GM23338 (cell line): ENCODE measurements at regions not wholly inside any gene's neighbourhood (a gene's known extent, or its start where the extent isn't known, plus 50 kb on each side); places are given as distances from the start of the nearest gene placed in this dataset.

Experiments used
- ATAC-seq: fragments of 200-7000 bp; cut with Tn5 transposase; 3 replicates; pipeline ENCODE4 v1.9.1; 2020
- DNase-seq: peaks from one replicate; pipeline ENCODE4 v3.0.0-alpha.2; 2015; ENCODE audit warnings: low spot score
- H2AFZ ChIP-seq: fragments of 200-600 bp; sonication (generic); 2 replicates; pipeline ENCODE4 v1.8.0; 2016; ENCODE audit warnings: antibody characterized with exemption, mild to moderate bottlenecking, moderate library complexity
- H3F3A ChIP-seq: fragments of 200-600 bp; sonication (generic); replicated peaks from 2 replicates; pipeline ENCODE4 v1.8.0; 2017; ENCODE audit warnings: antibody characterized with exemption, mixed run types, low read depth
- H3K27ac ChIP-seq: fragments of 200-600 bp; sonication (generic); 2 replicates; pipeline ENCODE4 v1.6.1; 2016; ENCODE audit warnings: low read depth
- H3K27me3 ChIP-seq: fragments of 200-600 bp; sonication (generic); 2 replicates; pipeline ENCODE4 v1.8.0; 2016; ENCODE audit warnings: mild to moderate bottlenecking, mixed run types, moderate library complexity; ENCODE audit not compliant: insufficient read depth
- H3K36me3 ChIP-seq: fragments of 200-600 bp; sonication (generic); 2 replicates; pipeline ENCODE4 v1.8.0; 2016; ENCODE audit warnings: mild to moderate bottlenecking; ENCODE audit not compliant: insufficient read depth
- H3K4me1 ChIP-seq: fragments of 200-600 bp; sonication (generic); 2 replicates; pipeline ENCODE4 v1.8.0; 2016; ENCODE audit warnings: mild to moderate bottlenecking, moderate library complexity; ENCODE audit not compliant: insufficient read depth
- H3K4me2 ChIP-seq: fragments of 200-600 bp; sonication (generic); 2 replicates; pipeline ENCODE4 v1.7.1; 2017; ENCODE audit warnings: mixed run types
- H3K4me3 ChIP-seq: fragments of 200-600 bp; sonication (generic); 2 replicates; pipeline ENCODE4 v1.6.1; 2016; ENCODE audit warnings: mixed run types
- H3K79me2 ChIP-seq: fragments of 200-600 bp; sonication (generic); replicated peaks from 2 replicates; pipeline ENCODE4 v1.8.0; 2017; ENCODE audit warnings: mild to moderate bottlenecking; ENCODE audit not compliant: insufficient read depth
- H3K9me2 ChIP-seq: fragments of 200-600 bp; sonication (generic); 2 replicates; pipeline ENCODE4 v1.8.0; 2017; ENCODE audit not compliant: insufficient read depth
- H4K20me1 ChIP-seq: fragments of 200-600 bp; sonication (generic); replicated peaks from 2 replicates; pipeline ENCODE4 v1.8.0; 2017; ENCODE audit warnings: mild to moderate bottlenecking; ENCODE audit not compliant: insufficient read depth
- H3K27ac Mint-ChIP-seq: 2 replicates; pipeline ENCODE4 v1.8.0; 2020; ENCODE audit warnings: inconsistent platforms, mild to moderate bottlenecking, moderate library complexity, mixed read lengths
- H3K27me3 Mint-ChIP-seq: 3 replicates; pipeline ENCODE4 v1.8.0; 2022; ENCODE audit warnings: low read depth, mild to moderate bottlenecking, moderate library complexity, mixed read lengths, inconsistent platforms; ENCODE audit not compliant: insufficient read depth, poor library complexity
- H3K36me3 Mint-ChIP-seq: 3 replicates; pipeline ENCODE4 v1.8.0; 2021; ENCODE audit warnings: low read depth, mild to moderate bottlenecking, inconsistent platforms, moderate library complexity, mixed read lengths
- H3K4me1 Mint-ChIP-seq: 3 replicates; pipeline ENCODE4 v1.8.0; 2020; ENCODE audit warnings: mild to moderate bottlenecking, inconsistent platforms, mixed read lengths
- H3K4me3 Mint-ChIP-seq: 3 replicates; pipeline ENCODE4 v1.8.0; 2021; ENCODE audit warnings: moderate library complexity, mild to moderate bottlenecking, inconsistent platforms, mixed read lengths
- H3K9me3 Mint-ChIP-seq: 3 replicates; pipeline ENCODE4 v1.8.0; 2020; ENCODE audit warnings: moderate library complexity, mild to moderate bottlenecking, inconsistent platforms, mixed read lengths
- CREB1 ChIP-seq: fragments of 250-450 bp; sonication (Bioruptor Pico); IDR thresholded peaks from 2 replicates; pipeline ENCODE4 v1.5.0; 2020; ENCODE audit warnings: low read depth, mild to moderate bottlenecking, moderate library complexity
- EZH2 ChIP-seq: fragments of 200-600 bp; sonication (generic); IDR thresholded peaks from one replicate; pipeline ENCODE4 v1.8.0; 2017; ENCODE audit warnings: antibody characterized with exemption, mild to moderate bottlenecking, low read depth; ENCODE audit not compliant: unreplicated experiment
- EZH2phosphoT487 ChIP-seq: fragments of 200-600 bp; sonication (generic); IDR thresholded peaks from one replicate; pipeline ENCODE4 v1.8.1; 2018; ENCODE audit warnings: antibody characterized with exemption; ENCODE audit not compliant: unreplicated experiment
- NANOG ChIP-seq: IDR thresholded peaks from 2 replicates; pipeline ENCODE4 v1.6.1; 2016; ENCODE audit warnings: antibody characterized with exemption, borderline replicate concordance
- REST ChIP-seq: IDR thresholded peaks from one replicate; pipeline ENCODE4 v1.6.1; 2018; ENCODE audit warnings: antibody characterized with exemption; ENCODE audit not compliant: unreplicated experiment
- STAT1 ChIP-seq: IDR thresholded peaks from one replicate; pipeline ENCODE4 v1.6.1; 2016; ENCODE audit warnings: antibody characterized with exemption; ENCODE audit not compliant: unreplicated experiment
- ZNF114 ChIP-seq: fragments of 250-450 bp; sonication (Bioruptor Pico); IDR thresholded peaks from 2 replicates; pipeline ENCODE4 v1.5.0; 2020; ENCODE audit warnings: mild to moderate bottlenecking, moderate library complexity
- TF ChIP-seq, protein P1 (sequence below): fragments of 250-450 bp; sonication (Bioruptor Pico); IDR thresholded peaks from 2 replicates; pipeline ENCODE4 v1.5.0; 2020; ENCODE audit warnings: mild to moderate bottlenecking, moderate library complexity

GRCh38 chr11:22476589-22476988 lies 138.4 kb downstream of the SLC17A6 start (continued):
- TF ChIP-seq, protein P1, sequence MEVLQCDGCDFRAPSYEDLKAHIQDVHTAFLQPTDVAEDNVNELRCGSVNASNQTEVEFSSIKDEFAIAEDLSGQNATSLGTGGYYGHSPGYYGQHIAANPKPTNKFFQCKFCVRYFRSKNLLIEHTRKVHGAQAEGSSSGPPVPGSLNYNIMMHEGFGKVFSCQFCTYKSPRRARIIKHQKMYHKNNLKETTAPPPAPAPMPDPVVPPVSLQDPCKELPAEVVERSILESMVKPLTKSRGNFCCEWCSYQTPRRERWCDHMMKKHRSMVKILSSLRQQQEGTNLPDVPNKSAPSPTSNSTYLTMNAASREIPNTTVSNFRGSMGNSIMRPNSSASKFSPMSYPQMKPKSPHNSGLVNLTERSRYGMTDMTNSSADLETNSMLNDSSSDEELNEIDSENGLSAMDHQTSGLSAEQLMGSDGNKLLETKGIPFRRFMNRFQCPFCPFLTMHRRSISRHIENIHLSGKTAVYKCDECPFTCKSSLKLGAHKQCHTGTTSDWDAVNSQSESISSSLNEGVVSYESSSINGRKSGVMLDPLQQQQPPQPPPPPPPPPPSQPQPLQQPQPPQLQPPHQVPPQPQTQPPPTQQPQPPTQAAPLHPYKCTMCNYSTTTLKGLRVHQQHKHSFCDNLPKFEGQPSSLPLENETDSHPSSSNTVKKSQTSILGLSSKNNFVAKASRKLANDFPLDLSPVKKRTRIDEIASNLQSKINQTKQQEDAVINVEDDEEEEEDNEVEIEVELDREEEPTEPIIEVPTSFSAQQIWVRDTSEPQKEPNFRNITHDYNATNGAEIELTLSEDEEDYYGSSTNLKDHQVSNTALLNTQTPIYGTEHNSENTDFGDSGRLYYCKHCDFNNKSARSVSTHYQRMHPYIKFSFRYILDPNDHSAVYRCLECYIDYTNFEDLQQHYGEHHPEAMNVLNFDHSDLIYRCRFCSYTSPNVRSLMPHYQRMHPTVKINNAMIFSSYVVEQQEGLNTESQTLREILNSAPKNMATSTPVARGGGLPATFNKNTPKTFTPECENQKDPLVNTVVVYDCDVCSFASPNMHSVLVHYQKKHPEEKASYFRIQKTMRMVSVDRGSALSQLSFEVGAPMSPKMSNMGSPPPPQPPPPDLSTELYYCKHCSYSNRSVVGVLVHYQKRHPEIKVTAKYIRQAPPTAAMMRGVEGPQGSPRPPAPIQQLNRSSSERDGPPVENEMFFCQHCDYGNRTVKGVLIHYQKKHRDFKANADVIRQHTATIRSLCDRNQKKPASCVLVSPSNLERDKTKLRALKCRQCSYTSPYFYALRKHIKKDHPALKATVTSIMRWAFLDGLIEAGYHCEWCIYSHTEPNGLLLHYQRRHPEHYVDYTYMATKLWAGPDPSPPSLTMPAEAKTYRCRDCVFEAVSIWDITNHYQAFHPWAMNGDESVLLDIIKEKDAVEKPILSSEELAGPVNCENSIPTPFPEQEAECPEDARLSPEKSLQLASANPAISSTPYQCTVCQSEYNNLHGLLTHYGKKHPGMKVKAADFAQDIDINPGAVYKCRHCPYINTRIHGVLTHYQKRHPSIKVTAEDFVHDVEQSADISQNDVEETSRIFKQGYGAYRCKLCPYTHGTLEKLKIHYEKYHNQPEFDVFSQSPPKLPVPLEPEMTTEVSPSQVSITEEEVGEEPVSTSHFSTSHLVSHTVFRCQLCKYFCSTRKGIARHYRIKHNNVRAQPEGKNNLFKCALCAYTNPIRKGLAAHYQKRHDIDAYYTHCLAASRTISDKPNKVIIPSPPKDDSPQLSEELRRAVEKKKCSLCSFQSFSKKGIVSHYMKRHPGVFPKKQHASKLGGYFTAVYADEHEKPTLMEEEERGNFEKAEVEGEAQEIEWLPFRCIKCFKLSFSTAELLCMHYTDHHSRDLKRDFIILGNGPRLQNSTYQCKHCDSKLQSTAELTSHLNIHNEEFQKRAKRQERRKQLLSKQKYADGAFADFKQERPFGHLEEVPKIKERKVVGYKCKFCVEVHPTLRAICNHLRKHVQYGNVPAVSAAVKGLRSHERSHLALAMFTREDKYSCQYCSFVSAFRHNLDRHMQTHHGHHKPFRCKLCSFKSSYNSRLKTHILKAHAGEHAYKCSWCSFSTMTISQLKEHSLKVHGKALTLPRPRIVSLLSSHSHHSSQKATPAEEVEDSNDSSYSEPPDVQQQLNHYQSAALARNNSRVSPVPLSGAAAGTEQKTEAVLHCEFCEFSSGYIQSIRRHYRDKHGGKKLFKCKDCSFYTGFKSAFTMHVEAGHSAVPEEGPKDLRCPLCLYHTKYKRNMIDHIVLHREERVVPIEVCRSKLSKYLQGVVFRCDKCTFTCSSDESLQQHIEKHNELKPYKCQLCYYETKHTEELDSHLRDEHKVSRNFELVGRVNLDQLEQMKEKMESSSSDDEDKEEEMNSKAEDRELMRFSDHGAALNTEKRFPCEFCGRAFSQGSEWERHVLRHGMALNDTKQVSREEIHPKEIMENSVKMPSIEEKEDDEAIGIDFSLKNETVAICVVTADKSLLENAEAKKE, result no peak
- no peak for TF ChIP-seq CREB1 (CRISPR knock-in tag)
- no peak for TF ChIP-seq ZNF114 (CRISPR knock-in tag)
- no peak for TF ChIP-seq STAT1
- no peak for TF ChIP-seq REST

GRCh38 chr11:22474616-22475015 lies 136.4 kb downstream of the SLC17A6 start:
- Histone ChIP-seq H3F3A (no peaks in the 10 kb centered on the region), H4K20me1 (no peaks in the 10 kb centered on the region), H3K4me1 (no peaks in the 10 kb centered on the region), H3K79me2 (no peaks in the 10 kb centered on the region), H3K4me2 (no peak overlapping the region), H3K27me3 (no peaks in the 10 kb centered on the region), H2AFZ (no peak overlapping the region), H3K36me3 (no peaks in the 10 kb centered on the region), H3K27ac (no peak overlapping the region), H3K9me2 (no peaks in the 10 kb centered on the region), H3K4me3 (no peak overlapping the region)
- TF ChIP-seq EZH2, result no peak
- TF ChIP-seq EZH2phosphoT487, result no peak
- TF ChIP-seq NANOG, result no peak
- Mint-ChIP-seq H3K27ac (no peak overlapping the region), H3K4me3 (no peak overlapping the region), H3K4me1 (no peaks in the 10 kb centered on the region; the same call in 2 of the 3 replicates), H3K27me3 (no peaks in the 10 kb centered on the region), H3K36me3 (no peaks in the 10 kb centered on the region), H3K9me3 (no peaks in the 10 kb centered on the region)
- no peak for ATAC-seq
- no peak for DNase-seq
